VCaP (cell line): ENCODE measurements at regions not wholly inside any gene's neighbourhood (a gene's known extent, or its start where the extent isn't known, plus 50 kb on each side); places are given as distances from the start of the nearest gene placed in this dataset.
"Not testable (repeated sequence)": the region's sequence is repeated elsewhere in the genome, so short reads cannot be mapped to it uniquely, and the experiment has no call there.

ENCODE experiments used
- H3K27ac ChIP-seq: fragments of 450-650 bp; 2 replicates; pipeline ENCODE4 v1.5.1; 2017
- CTCF ChIP-seq: fragments of 450-650 bp; conservative IDR thresholded peaks from 2 replicates; pipeline ENCODE4 v1.5.1; 2017; ENCODE audit warnings: mild to moderate bottlenecking, moderate library complexity

- H3K27ac ChIP-seq: no peak overlapping the region
These were observed 690.0 kb upstream of the HS3ST1 start for GRCh38 chr4:12118651-12119213.

GRCh38 chr4:12116009-12116552 is 687.4 kb upstream of the HS3ST1 start:
- TF ChIP-seq CTCF: no peak
- H3K27ac ChIP-seq: no peak overlapping the region

More at GRCh38 chr4:12118651-12119213, 690.0 kb upstream of the HS3ST1 start:
- TF ChIP-seq CTCF: no peak

GRCh38 chr4:12110627-12111026 is 681.9 kb upstream of the HS3ST1 start:
- no peak overlapping the region for H3K27ac ChIP-seq
- TF ChIP-seq CTCF: no peak

- H3K27ac ChIP-seq: not testable (repeated sequence)
These were observed 680.4 kb upstream of the HS3ST1 start for GRCh38 chr4:12109056-12109455.

- no peak for TF ChIP-seq CTCF
- H3K27ac ChIP-seq: no peak overlapping the region
These were observed 676.8 kb upstream of the HS3ST1 start for GRCh38 chr4:12105519-12105918.

GRCh38 chr4:12089920-12090319 is 661.2 kb upstream of the HS3ST1 start:
- H3K27ac ChIP-seq: not testable (repeated sequence)

- TF ChIP-seq CTCF: no peak
- H3K27ac ChIP-seq: no peak overlapping the region
These were observed 656.0 kb upstream of the HS3ST1 start for GRCh38 chr4:12084690-12085089.

GRCh38 chr4:12071316-12071715 is 642.6 kb upstream of the HS3ST1 start:
- TF ChIP-seq CTCF: no peak
- no peak overlapping the region for H3K27ac ChIP-seq

GRCh38 chr4:12053966-12054365 is 625.3 kb upstream of the HS3ST1 start:
- no peak overlapping the region for H3K27ac ChIP-seq
- no peak for TF ChIP-seq CTCF
